Vagina (tissue), 2 donors: ENCODE measurements at regions not wholly inside any gene's neighbourhood (a gene's known extent, or its start where the extent isn't known, plus 50 kb on each side); places are given as distances from the start of the nearest gene placed in this dataset.

Experiments
- POLR2A ChIP-seq, 2 donors: fragments of 450-650 bp; IDR thresholded peaks; one replicate each; pipeline ENCODE4 v1.6.1; 2017; ENCODE audit warnings: antibody characterized with exemption in 2 of 2, mild to moderate bottlenecking in 2 of 2, moderate library complexity in 2 of 2
- POLR2AphosphoS5 ChIP-seq, 2 donors: sonication (generic); formaldehyde crosslinking; IDR thresholded peaks; one replicate each; pipeline ENCODE4 v1.9.0; 2017; ENCODE audit warnings: antibody characterized with exemption in 2 of 2, mild to moderate bottlenecking in 2 of 2, low read depth in 1 of 2; ENCODE audit not compliant: insufficient read depth in 1 of 2

DNA sequence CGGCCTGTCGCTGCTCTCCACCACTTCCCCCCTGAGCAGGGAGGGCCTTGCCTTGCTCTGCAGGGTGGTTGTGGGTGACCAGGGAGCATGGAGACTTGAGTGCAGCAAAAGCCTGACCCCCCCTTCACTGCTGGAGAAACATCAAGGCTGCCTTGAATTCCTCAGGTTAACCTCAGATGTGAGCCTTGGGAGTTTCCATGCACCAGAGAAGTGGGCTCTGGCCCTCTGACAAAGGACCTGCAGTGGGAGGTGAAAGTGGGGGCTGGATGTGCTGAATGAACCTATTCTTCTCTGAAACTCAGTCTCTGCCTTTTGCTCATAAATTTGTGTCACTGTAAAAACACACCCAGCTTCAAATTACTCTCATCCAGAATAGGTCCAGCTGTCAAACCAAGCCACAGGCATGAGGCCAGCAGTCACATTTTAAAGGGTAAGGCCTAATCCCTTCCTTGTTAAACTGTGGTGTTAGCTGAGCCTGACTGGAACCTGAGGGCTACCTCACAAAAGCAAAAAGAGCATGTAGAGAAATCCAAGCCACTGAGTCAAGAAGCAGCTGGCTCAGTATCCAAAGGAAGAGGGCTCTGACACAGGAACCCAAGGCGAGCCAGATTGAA, 356.8 kb downstream of the CCSER2 start:
- TF ChIP-seq POLR2AphosphoS5 (IDR thresholded peaks at IDR 0.05; ENCODE audit: insufficient read depth in 1 of 2, low read depth in 1 of 2), result no peak
- no peak for TF ChIP-seq POLR2A (IDR thresholded peaks at IDR 0.05)
